ENCODE measurements at regions not wholly inside any gene's neighbourhood (a gene's known extent, or its start where the extent isn't known, plus 50 kb on each side); places are given as distances from the start of the nearest gene placed in this dataset.

DNA sequence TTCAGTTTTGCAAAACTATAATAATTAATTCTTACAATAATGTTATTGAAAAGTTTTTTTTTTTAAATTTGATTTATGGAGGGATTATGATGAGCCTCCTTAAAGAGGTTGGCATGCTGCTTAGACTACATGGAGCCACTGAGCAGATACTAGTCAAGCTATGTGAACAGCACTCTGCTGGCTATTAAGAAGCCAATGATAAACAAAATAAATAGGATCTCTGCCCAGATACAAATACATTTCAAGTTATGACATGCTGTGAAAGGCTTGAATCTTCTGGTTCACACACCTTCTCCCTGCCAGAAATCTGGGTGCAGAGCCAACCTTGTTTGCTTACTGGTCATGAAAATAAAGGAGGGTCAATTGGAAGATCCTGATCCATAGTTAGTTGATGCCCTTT is 107.4 kb upstream of the NAV3 start:
- TF ChIP-seq, protein P1, sequence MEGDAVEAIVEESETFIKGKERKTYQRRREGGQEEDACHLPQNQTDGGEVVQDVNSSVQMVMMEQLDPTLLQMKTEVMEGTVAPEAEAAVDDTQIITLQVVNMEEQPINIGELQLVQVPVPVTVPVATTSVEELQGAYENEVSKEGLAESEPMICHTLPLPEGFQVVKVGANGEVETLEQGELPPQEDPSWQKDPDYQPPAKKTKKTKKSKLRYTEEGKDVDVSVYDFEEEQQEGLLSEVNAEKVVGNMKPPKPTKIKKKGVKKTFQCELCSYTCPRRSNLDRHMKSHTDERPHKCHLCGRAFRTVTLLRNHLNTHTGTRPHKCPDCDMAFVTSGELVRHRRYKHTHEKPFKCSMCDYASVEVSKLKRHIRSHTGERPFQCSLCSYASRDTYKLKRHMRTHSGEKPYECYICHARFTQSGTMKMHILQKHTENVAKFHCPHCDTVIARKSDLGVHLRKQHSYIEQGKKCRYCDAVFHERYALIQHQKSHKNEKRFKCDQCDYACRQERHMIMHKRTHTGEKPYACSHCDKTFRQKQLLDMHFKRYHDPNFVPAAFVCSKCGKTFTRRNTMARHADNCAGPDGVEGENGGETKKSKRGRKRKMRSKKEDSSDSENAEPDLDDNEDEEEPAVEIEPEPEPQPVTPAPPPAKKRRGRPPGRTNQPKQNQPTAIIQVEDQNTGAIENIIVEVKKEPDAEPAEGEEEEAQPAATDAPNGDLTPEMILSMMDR (IDR thresholded peaks at IDR 0.05), result no peak
- TF ChIP-seq EP300 (IDR thresholded peaks at IDR 0.05) (no peak), POLR2A (IDR thresholded peaks at IDR 0.05) (no peak), POLR2AphosphoS5 (IDR thresholded peaks at IDR 0.05) (no peak)
